ENCODE measurements at regions not wholly inside any gene's neighbourhood (a gene's known extent, or its start where the extent isn't known, plus 50 kb on each side); places are given as distances from the start of the nearest gene placed in this dataset.
"Not testable (repeated sequence)": the region's sequence is repeated elsewhere in the genome, so short reads cannot be mapped to it uniquely, and the experiment has no call there.

GRCh38 chr2:176924909-176925534 lies 287.6 kb upstream of the HNRNPA3 start:
- H3K27me3 ChIP-seq (ENCODE audit: control insufficient read depth in 1 of 2, insufficient read depth in 2 of 2, low read length in 2 of 2): no peaks in the 10 kb centered on the region
- no peaks in the 10 kb centered on the region for H3K4me1 ChIP-seq (ENCODE audit: control insufficient read depth in 2 of 2, insufficient read depth in 2 of 2, low read length in 1 of 2)
- H3K27ac ChIP-seq (ENCODE audit: low read depth in 2 of 2, low read length in 1 of 2): no peak overlapping the region
- H3K9me3 ChIP-seq (ENCODE audit: control insufficient read depth in 2 of 2, insufficient read depth in 1 of 2, low read depth in 1 of 2, low read length in 1 of 2): no peaks in the 10 kb centered on the region
- no peak overlapping the region for H3K4me3 ChIP-seq (ENCODE audit: low read depth in 1 of 2, low read length in 2 of 2)
- no peaks in the 10 kb centered on the region for H3K36me3 ChIP-seq (ENCODE audit: control insufficient read depth in 2 of 2, insufficient read depth in 2 of 2, low read length in 1 of 2)
- WGBS, 2 donors: 73 to 76% methylated on average over 7 of the region's 7 CpGs

DNA sequence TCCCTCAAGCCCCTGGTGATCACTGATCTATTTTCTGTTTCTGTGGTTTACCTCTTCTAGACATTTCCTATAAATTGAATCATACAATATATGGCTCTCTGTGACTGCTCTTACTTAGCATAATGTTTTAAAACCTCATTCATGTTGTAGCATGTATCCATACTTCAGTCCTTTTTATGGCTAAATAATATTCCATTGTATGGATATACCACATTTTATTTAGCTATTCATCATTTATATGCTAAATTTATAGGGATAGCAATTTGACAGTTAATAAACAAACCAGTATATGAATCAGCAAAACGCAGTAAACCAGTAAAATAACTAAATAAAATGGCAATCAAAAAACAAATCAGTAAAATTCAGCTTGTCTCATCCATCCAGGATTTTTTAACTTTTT lies 286.1 kb upstream of the HNRNPA3 start:
- H3K4me1 ChIP-seq (ENCODE audit: control insufficient read depth in 2 of 2, insufficient read depth in 2 of 2, low read length in 1 of 2): no peaks in the 10 kb centered on the region

GRCh38 chr2:176929387-176929786 lies 283.2 kb upstream of the HNRNPA3 start:
- H3K36me3 ChIP-seq (ENCODE audit: control insufficient read depth in 2 of 2, insufficient read depth in 2 of 2, low read length in 1 of 2); H3K27me3 ChIP-seq (ENCODE audit: control insufficient read depth in 1 of 2, insufficient read depth in 2 of 2, low read length in 2 of 2); H3K4me3 ChIP-seq (ENCODE audit: low read depth in 1 of 2, low read length in 2 of 2); H3K9me3 ChIP-seq (ENCODE audit: control insufficient read depth in 2 of 2, insufficient read depth in 1 of 2, low read depth in 1 of 2, low read length in 1 of 2); H3K4me1 ChIP-seq (ENCODE audit: control insufficient read depth in 2 of 2, insufficient read depth in 2 of 2, low read length in 1 of 2); H3K27ac ChIP-seq (ENCODE audit: low read depth in 2 of 2, low read length in 1 of 2): not testable (repeated sequence)
- WGBS, 2 donors: 79 to 89% methylated on average over 2 of the region's 2 CpGs

More for the DNA sequence above, 286.1 kb upstream of the HNRNPA3 start:
- Histone ChIP-seq H3K36me3 (ENCODE audit: control insufficient read depth in 2 of 2, insufficient read depth in 2 of 2, low read length in 1 of 2) (no peaks in the 10 kb centered on the region), H3K4me3 (ENCODE audit: low read depth in 1 of 2, low read length in 2 of 2) (no peak overlapping the region), H3K27ac (ENCODE audit: low read depth in 2 of 2, low read length in 1 of 2) (no peak overlapping the region), H3K27me3 (ENCODE audit: control insufficient read depth in 1 of 2, insufficient read depth in 2 of 2, low read length in 2 of 2) (no peaks in the 10 kb centered on the region), H3K9me3 (ENCODE audit: control insufficient read depth in 2 of 2, insufficient read depth in 1 of 2, low read depth in 1 of 2, low read length in 1 of 2) (no peaks in the 10 kb centered on the region)
- 41 to 54% methylated on average over 1 of the region's 1 CpG for WGBS, 2 donors

DNA sequence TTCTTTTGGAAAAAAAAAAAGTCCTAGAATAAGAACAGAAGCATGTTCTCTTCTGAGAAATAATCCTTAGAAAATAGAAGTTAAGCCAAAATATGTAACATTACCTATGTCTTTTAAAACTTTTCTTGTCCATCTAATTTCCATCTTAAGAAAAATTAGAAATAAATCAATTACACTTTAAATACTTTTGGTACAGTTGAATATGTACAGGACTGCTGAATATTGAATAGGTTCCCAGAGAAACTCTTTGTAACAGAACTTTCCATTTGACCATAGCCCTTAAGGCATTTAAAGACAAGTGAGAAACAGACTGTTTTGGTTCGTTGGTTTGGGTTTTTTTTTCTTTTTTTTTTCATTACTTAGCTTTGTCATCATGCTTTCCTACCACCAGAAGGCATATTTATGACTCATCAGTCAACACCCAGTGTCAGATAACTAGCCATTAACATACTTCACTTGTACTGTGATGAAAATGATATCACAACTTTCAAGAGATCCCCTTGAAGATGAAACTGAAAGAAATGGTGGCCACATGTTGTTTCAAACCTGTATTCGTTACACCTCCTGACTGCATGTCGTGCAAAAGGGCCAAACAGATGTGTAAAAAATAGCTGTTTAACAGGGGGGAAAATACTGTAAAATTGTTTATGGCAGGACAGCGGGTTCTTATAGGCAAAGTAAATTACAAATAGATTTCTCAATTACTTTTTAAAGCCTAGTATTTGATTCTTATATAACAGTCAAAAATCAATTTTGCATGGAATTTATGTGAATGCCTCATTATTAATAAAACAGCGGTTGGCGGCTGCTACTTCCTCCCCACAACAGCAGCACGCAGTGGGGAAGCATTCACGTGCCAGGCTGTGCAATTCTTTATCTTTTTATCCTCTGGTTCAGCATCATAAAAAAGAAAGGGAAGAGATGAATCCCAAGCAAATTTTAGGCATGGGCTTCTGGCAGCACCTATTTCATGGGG lies 280.7 kb upstream of the HNRNPA3 start:
- WGBS, 2 donors: 61 to 62% methylated on average over 8 of the region's 8 CpGs
- no peaks in the 10 kb centered on the region for H3K9me3 ChIP-seq (ENCODE audit: control insufficient read depth in 2 of 2, insufficient read depth in 1 of 2, low read depth in 1 of 2, low read length in 1 of 2)
- no peaks in the 10 kb centered on the region for H3K27me3 ChIP-seq (ENCODE audit: control insufficient read depth in 1 of 2, insufficient read depth in 2 of 2, low read length in 2 of 2)
- H3K4me3 ChIP-seq (ENCODE audit: low read depth in 1 of 2, low read length in 2 of 2): no peak overlapping the region
- no peak overlapping the region for H3K27ac ChIP-seq (ENCODE audit: low read depth in 2 of 2, low read length in 1 of 2)
- no peaks in the 10 kb centered on the region for H3K36me3 ChIP-seq (ENCODE audit: control insufficient read depth in 2 of 2, insufficient read depth in 2 of 2, low read length in 1 of 2)
- H3K4me1 ChIP-seq (ENCODE audit: control insufficient read depth in 2 of 2, insufficient read depth in 2 of 2, low read length in 1 of 2): no peaks in the 10 kb centered on the region

- Histone ChIP-seq H3K27me3 (ENCODE audit: control insufficient read depth in 1 of 2, insufficient read depth in 2 of 2, low read length in 2 of 2) (no peaks in the 10 kb centered on the region), H3K27ac (ENCODE audit: low read depth in 2 of 2, low read length in 1 of 2) (no peak overlapping the region), H3K4me3 (ENCODE audit: low read depth in 1 of 2, low read length in 2 of 2) (no peak overlapping the region), H3K9me3 (ENCODE audit: control insufficient read depth in 2 of 2, insufficient read depth in 1 of 2, low read depth in 1 of 2, low read length in 1 of 2) (no peaks in the 10 kb centered on the region), H3K36me3 (ENCODE audit: control insufficient read depth in 2 of 2, insufficient read depth in 2 of 2, low read length in 1 of 2) (no peaks in the 10 kb centered on the region), H3K4me1 (ENCODE audit: control insufficient read depth in 2 of 2, insufficient read depth in 2 of 2, low read length in 1 of 2) (no peaks in the 10 kb centered on the region)
- whole genome bisulfite sequencing, 2 donors: 97% methylated on average over 5 of the region's 5 CpGs
Observed at GRCh38 chr2:176934131-176934530, 278.5 kb upstream of the HNRNPA3 start.

DNA sequence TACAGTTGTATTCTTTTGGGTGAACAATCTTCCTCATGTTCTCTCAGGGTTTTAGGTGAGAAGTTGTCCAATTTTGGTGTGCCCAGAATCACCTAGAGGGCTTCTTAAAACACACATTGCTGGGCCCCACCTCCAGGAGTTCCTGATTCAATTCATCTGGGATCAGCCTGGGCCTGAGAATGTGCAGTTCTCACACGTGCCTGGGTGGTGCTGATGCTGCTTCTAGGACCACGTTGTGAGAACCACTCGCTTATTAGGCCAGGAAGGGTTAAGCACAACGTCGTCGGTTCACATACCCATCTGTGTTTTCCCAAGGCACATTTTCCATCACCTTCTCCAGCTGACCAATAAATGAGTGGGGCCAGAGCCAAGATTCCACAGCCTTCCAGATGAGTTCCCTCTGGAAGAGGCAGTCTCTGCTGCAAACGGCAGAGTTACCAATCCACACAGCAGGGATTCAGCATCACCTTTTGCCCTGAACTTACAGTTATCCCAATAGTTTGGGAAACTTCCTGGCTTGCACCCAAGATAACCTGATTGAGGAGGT lies 277.7 kb upstream of the HNRNPA3 start:
- Histone ChIP-seq H3K36me3 (ENCODE audit: control insufficient read depth in 2 of 2, insufficient read depth in 2 of 2, low read length in 1 of 2) (no peaks in the 10 kb centered on the region), H3K27me3 (ENCODE audit: control insufficient read depth in 1 of 2, insufficient read depth in 2 of 2, low read length in 2 of 2) (no peaks in the 10 kb centered on the region)
- WGBS, 2 donors: 47 to 59% methylated on average over 7 of the region's 7 CpGs

DNA sequence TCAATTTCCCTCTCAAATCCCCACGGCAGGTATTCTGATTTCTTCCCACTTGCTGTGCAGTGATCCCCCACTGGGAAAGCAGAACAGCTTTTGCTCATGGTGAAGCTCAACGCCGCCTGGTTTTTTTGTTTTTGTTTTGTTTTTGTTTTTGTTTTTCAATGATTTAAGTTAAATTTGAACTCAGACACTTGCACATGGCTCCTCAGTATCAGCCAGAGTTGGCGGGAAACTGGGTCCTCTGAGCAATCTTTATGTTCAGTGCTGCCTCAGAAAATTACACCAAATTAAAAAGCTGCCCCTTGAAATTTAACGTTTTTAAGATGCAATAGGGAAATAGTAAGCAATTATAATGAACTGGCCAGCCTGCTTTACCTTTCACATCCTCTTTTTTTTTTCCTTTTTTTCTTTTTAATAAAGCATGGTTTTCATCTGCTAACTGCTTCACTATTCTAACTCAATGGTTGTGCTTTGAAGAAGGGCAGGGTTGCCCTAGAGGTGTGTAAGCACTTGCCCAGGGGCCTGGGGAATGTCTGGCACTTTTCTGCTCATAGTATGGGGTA lies 277.0 kb upstream of the HNRNPA3 start:
- Histone ChIP-seq H3K4me3 (ENCODE audit: low read depth in 1 of 2, low read length in 2 of 2) (no peak overlapping the region), H3K27me3 (ENCODE audit: control insufficient read depth in 1 of 2, insufficient read depth in 2 of 2, low read length in 2 of 2) (no peaks in the 10 kb centered on the region), H3K36me3 (ENCODE audit: control insufficient read depth in 2 of 2, insufficient read depth in 2 of 2, low read length in 1 of 2) (no peaks in the 10 kb centered on the region), H3K4me1 (ENCODE audit: control insufficient read depth in 2 of 2, insufficient read depth in 2 of 2, low read length in 1 of 2) (no peaks in the 10 kb centered on the region), H3K27ac (ENCODE audit: low read depth in 2 of 2, low read length in 1 of 2) (no peak overlapping the region), H3K9me3 (ENCODE audit: control insufficient read depth in 2 of 2, insufficient read depth in 1 of 2, low read depth in 1 of 2, low read length in 1 of 2) (no peaks in the 10 kb centered on the region)
- WGBS, 2 donors: 73 to 81% methylated on average over 5 of the region's 5 CpGs

More for the DNA sequence above, 277.7 kb upstream of the HNRNPA3 start:
- H3K9me3 ChIP-seq (ENCODE audit: control insufficient read depth in 2 of 2, insufficient read depth in 1 of 2, low read depth in 1 of 2, low read length in 1 of 2): no peaks in the 10 kb centered on the region
- no peaks in the 10 kb centered on the region for H3K4me1 ChIP-seq (ENCODE audit: control insufficient read depth in 2 of 2, insufficient read depth in 2 of 2, low read length in 1 of 2)
- no peak overlapping the region for H3K4me3 ChIP-seq (ENCODE audit: low read depth in 1 of 2, low read length in 2 of 2)
- H3K27ac ChIP-seq (ENCODE audit: low read depth in 2 of 2, low read length in 1 of 2): no peak overlapping the region

DNA sequence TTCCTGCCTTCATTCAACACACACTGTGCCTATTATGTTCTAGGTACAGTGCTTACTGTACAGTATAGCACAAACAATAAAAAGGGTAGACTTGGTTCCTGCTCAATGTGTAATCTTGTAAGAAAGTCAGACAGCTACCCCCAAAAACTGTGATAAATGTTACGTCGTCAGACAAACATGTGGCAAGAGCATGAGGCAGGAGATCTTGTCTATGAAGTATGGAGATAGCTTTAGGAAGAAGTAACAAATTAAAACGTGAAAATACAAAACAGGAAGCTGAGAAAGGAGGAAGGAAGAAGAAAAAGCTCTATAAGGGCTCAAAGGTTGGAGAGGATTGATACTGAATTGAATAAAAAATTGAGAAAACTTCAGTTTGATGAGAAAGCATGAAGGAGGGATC lies 276.2 kb upstream of the HNRNPA3 start:
- no peaks in the 10 kb centered on the region for H3K9me3 ChIP-seq (ENCODE audit: control insufficient read depth in 2 of 2, insufficient read depth in 1 of 2, low read depth in 1 of 2, low read length in 1 of 2)
- 68 to 75% methylated on average over 3 of the region's 3 CpGs for WGBS, 2 donors
- H3K4me1 ChIP-seq (ENCODE audit: control insufficient read depth in 2 of 2, insufficient read depth in 2 of 2, low read length in 1 of 2): no peaks in the 10 kb centered on the region
- H3K27me3 ChIP-seq (ENCODE audit: control insufficient read depth in 1 of 2, insufficient read depth in 2 of 2, low read length in 2 of 2): no peaks in the 10 kb centered on the region
- H3K4me3 ChIP-seq (ENCODE audit: low read depth in 1 of 2, low read length in 2 of 2): no peak overlapping the region
- H3K27ac ChIP-seq (ENCODE audit: low read depth in 2 of 2, low read length in 1 of 2): no peak overlapping the region
- H3K36me3 ChIP-seq (ENCODE audit: control insufficient read depth in 2 of 2, insufficient read depth in 2 of 2, low read length in 1 of 2): no peaks in the 10 kb centered on the region

- Histone ChIP-seq H3K4me1 (ENCODE audit: control insufficient read depth in 2 of 2, insufficient read depth in 2 of 2, low read length in 1 of 2) (no peaks in the 10 kb centered on the region), H3K9me3 (ENCODE audit: control insufficient read depth in 2 of 2, insufficient read depth in 1 of 2, low read depth in 1 of 2, low read length in 1 of 2) (no peaks in the 10 kb centered on the region), H3K36me3 (ENCODE audit: control insufficient read depth in 2 of 2, insufficient read depth in 2 of 2, low read length in 1 of 2) (no peaks in the 10 kb centered on the region), H3K4me3 (ENCODE audit: low read depth in 1 of 2, low read length in 2 of 2) (no peak overlapping the region), H3K27ac (ENCODE audit: low read depth in 2 of 2, low read length in 1 of 2) (no peak overlapping the region), H3K27me3 (ENCODE audit: control insufficient read depth in 1 of 2, insufficient read depth in 2 of 2, low read length in 2 of 2) (no peaks in the 10 kb centered on the region)
- 83 to 92% methylated on average over 3 of the region's 3 CpGs for WGBS, 2 donors
Observed at GRCh38 chr2:176944998-176945397, 267.6 kb upstream of the HNRNPA3 start.
